ENCODE measurements at regions not wholly inside any gene's neighbourhood (a gene's known extent, or its start where the extent isn't known, plus 50 kb on each side); places are given as distances from the start of the nearest gene placed in this dataset.

GRCh38 chr2:144798034-144798433 is 278.1 kb upstream of the ZEB2 start:
- TF ChIP-seq CTCF (conservative IDR thresholded peaks at IDR 0.05): no peak
- Histone ChIP-seq H2AFZ (ENCODE audit: low read length) (no peak overlapping the region), H2BK20ac (ENCODE audit: low read depth, low read length, poor library complexity, severe bottlenecking) (no peak overlapping the region), H2BK15ac (ENCODE audit: low read depth, low read length) (no peak overlapping the region), H4K20me1 (ENCODE audit: control insufficient read depth, insufficient read depth, insufficient read length) (no peaks in the 10 kb centered on the region), H3K14ac (ENCODE audit: insufficient read depth, low read length) (no peak overlapping the region), H4K91ac (ENCODE audit: insufficient read length, low read depth, low read length) (no peak overlapping the region), H2AK5ac (ENCODE audit: insufficient read length, low read length) (no peak overlapping the region), H3K4me2 (ENCODE audit: insufficient read depth, insufficient read length, low read length) (no peak overlapping the region), H3K9me3 (ENCODE audit: control insufficient read depth, low read depth, low read length) (no peaks in the 10 kb centered on the region), H3K56ac (ENCODE audit: insufficient read length, low read depth, low read length) (no peak overlapping the region), H4K5ac (ENCODE audit: insufficient read length, low read depth, low read length) (no peak overlapping the region), H3K79me1 (ENCODE audit: insufficient read depth, low read depth, low read length, poor library complexity, severe bottlenecking) (no peaks in the 10 kb centered on the region), H2BK120ac (ENCODE audit: low read depth, low read length, poor library complexity, severe bottlenecking) (no peak overlapping the region), H3T11ph (ENCODE audit: low read length) (no peak overlapping the region), H4K8ac (replicated peaks; ENCODE audit: insufficient read length, low read depth, low read length) (no peak overlapping the region), H3K27me3 (ENCODE audit: insufficient read depth, low read length) (no peaks in the 10 kb centered on the region), H3K23ac (ENCODE audit: insufficient read length, low read depth, low read length) (no peak overlapping the region), H3K79me2 (ENCODE audit: insufficient read depth, low read length) (no peaks in the 10 kb centered on the region), H3K4me1 (ENCODE audit: insufficient read depth, low read length) (no peaks in the 10 kb centered on the region), H2BK12ac (ENCODE audit: insufficient read length, low read depth, low read length) (no peak overlapping the region), H3K27ac (ENCODE audit: insufficient read length, low read depth, low read length) (no peak overlapping the region), H3K4ac (ENCODE audit: low read depth, low read length) (no peak overlapping the region), H3K9ac (ENCODE audit: extremely low read depth, insufficient read length, low read length) (no peak overlapping the region), H3K23me2 (ENCODE audit: insufficient read length, low read depth, low read length, poor library complexity, severe bottlenecking) (no peaks in the 10 kb centered on the region), H3K18ac (ENCODE audit: insufficient read length, low read depth, low read length) (no peak overlapping the region), H2BK5ac (ENCODE audit: insufficient read length, low read length) (no peak overlapping the region)
- H3K36me3 Mint-ChIP-seq (ENCODE audit: insufficient read depth in 1 of 3, low read depth in 3 of 3): no peaks in the 10 kb centered on the region
- no peaks in the 10 kb centered on the region for H3K9me3 Mint-ChIP-seq
- no peaks in the 10 kb centered on the region for H3K27me3 Mint-ChIP-seq (ENCODE audit: low read depth)
- H3K4me1 Mint-ChIP-seq: peaks cover 0 to 7% of the 10 kb centered on the region in 2 experiments; a peak in 1 of 4 replicates
- no CpG with 5 or more reads among the region's 2 CpGs for WGBS (ENCODE audit: extremely low coverage, insufficient read length, low lambda C conversion rate)
- H3K27ac Mint-ChIP-seq: no peak overlapping the region
- no peak overlapping the region for H3K4me3 Mint-ChIP-seq
- no peak for DNase-seq
